Right hindlimb (tissue), 1 donor: ENCODE measurements at regions not wholly inside any gene's neighbourhood (a gene's known extent, or its start where the extent isn't known, plus 50 kb on each side); places are given as distances from the start of the nearest gene placed in this dataset.

ENCODE experiments used
- DNase-seq: peaks from one replicate; pipeline ENCODE4 v3.0.0-alpha.2; 2018

- no peak for DNase-seq
Observed at GRCh38 chr9:88077071-88077617, 61.1 kb downstream of the SPATA31C2 start.

GRCh38 chr9:88076286-88077070, 61.8 kb downstream of the SPATA31C2 start:
- peak; percentile 93 for DNase-seq

- no peak for DNase-seq
Observed at GRCh38 chr9:88075966-88076285, 62.3 kb downstream of the SPATA31C2 start.

- DNase-seq: no peak
Observed at GRCh38 chr9:88075506-88075905, 62.8 kb downstream of the SPATA31C2 start.

GRCh38 chr9:88074931-88075330, 63.3 kb downstream of the SPATA31C2 start:
- DNase-seq: no peak

GRCh38 chr9:88072831-88073375, 65.4 kb downstream of the SPATA31C2 start:
- no peak for DNase-seq

GRCh38 chr9:88071331-88071730, 66.9 kb downstream of the SPATA31C2 start:
- DNase-seq: no peak

- DNase-seq: no peak
Observed at GRCh38 chr9:88065619-88066018, 72.7 kb downstream of the SPATA31C2 start.

- DNase-seq: no peak
Observed at GRCh38 chr9:88064554-88064953, 73.7 kb downstream of the SPATA31C2 start.

GRCh38 chr9:88060746-88061145, 77.5 kb downstream of the SPATA31C2 start:
- no peak for DNase-seq

- DNase-seq: no peak
Observed at GRCh38 chr9:88059469-88059868, 78.8 kb downstream of the SPATA31C2 start.

- DNase-seq: no peak
Observed at GRCh38 chr9:88056876-88057275, 81.4 kb downstream of the SPATA31C2 start.

- DNase-seq: no peak
Observed at GRCh38 chr9:88053856-88054501, 79.6 kb upstream of the CDK20 start.

- no peak for DNase-seq
Observed at GRCh38 chr9:88052321-88052965, 78.1 kb upstream of the CDK20 start.

- no peak for DNase-seq
Observed at GRCh38 chr9:88051138-88051537, 76.8 kb upstream of the CDK20 start.

GRCh38 chr9:88049677-88050307, 75.5 kb upstream of the CDK20 start:
- no peak for DNase-seq

GRCh38 chr9:88046542-88046941, 72.2 kb upstream of the CDK20 start:
- DNase-seq: no peak

- DNase-seq: no peak
Observed at GRCh38 chr9:88045686-88046085, 71.4 kb upstream of the CDK20 start.

GRCh38 chr9:88044200-88044599, 69.9 kb upstream of the CDK20 start:
- no peak for DNase-seq

GRCh38 chr9:88043647-88044046, 69.3 kb upstream of the CDK20 start:
- no peak for DNase-seq

GRCh38 chr9:88041447-88041846, 67.1 kb upstream of the CDK20 start:
- no peak for DNase-seq

- DNase-seq: no peak
Observed at GRCh38 chr9:88037285-88037845, 63.0 kb upstream of the CDK20 start.

- DNase-seq: no peak
Observed at GRCh38 chr9:88034964-88035363, 60.6 kb upstream of the CDK20 start.
